Colonic mucosa (tissue), 4 donors: ENCODE measurements at regions not wholly inside any gene's neighbourhood (a gene's known extent, or its start where the extent isn't known, plus 50 kb on each side); places are given as distances from the start of the nearest gene placed in this dataset.
"Not testable (repeated sequence)": the region's sequence is repeated elsewhere in the genome, so short reads cannot be mapped to it uniquely, and the experiment has no call there.

Source experiments
- DNase-seq: peaks from one replicate; pipeline ENCODE4 v3.0.0-alpha.2; 2020
- H3K27ac ChIP-seq: fragments of 200-600 bp; one replicate; pipeline ENCODE4 v1.8.0; 2021
- H3K27me3 ChIP-seq: fragments of 200-600 bp; one replicate; pipeline ENCODE4 v1.8.0; 2021
- H3K36me3 ChIP-seq: fragments of 200-600 bp; one replicate; pipeline ENCODE4 v1.8.0; 2021
- H3K4me1 ChIP-seq: fragments of 200-600 bp; one replicate; pipeline ENCODE4 v1.8.0; 2021; ENCODE audit warnings: mild to moderate bottlenecking
- H3K4me3 ChIP-seq: fragments of 200-600 bp; one replicate; pipeline ENCODE4 v1.8.0; 2021
- H3K9ac ChIP-seq, 2 donors: one replicate each; pipeline ENCODE4 v1.7.0; 2013; ENCODE audit warnings: control low read depth in 2 of 2, low read depth in 2 of 2, low read length in 2 of 2
- H3K9me3 ChIP-seq: fragments of 200-600 bp; one replicate; pipeline ENCODE4 v1.8.0; 2021
- intact Hi-C: fragments of 100-400 bp; cut with DNase I; formaldehyde crosslinking; loops from one replicate; pipeline ENCODE4 v1.14.1; 2022
- TF ChIP-seq, protein P1 (sequence below): fragments of 200-600 bp; IDR thresholded peaks from one replicate; pipeline ENCODE4 v1.8.0; 2022; ENCODE audit warnings: antibody characterized with exemption, mild to moderate bottlenecking
- donor health status: healthy.
- donor health status: DM: no; HTN: no; CAD: no.
- donor health status: DM: no; HTN: no; CAD: no.

DNA sequence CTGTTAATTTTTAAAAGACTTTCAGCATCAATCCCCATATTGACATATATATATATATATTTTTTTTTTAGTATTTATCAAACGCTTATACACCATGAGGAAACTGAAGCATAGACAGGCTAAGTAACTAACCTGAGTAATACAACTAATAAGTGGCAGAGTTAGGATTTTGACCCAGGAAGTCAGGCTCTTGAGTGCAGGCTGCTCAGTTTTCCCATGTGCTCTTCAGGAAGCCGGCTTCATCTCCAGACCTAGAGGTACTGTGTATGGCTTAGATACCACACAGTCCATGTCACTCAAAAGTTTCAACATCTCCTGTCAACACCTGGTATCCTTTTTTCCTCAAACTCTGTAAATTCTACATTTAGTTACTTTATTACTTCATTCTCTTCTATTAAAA lies 841.7 kb upstream of the ACVR2A start:
- Histone ChIP-seq H3K4me1 (no peaks in the 10 kb centered on the region), H3K9ac (no peak overlapping the region), H3K27ac (no peak overlapping the region), H3K9me3 (no peaks in the 10 kb centered on the region), H3K27me3 (no peaks in the 10 kb centered on the region), H3K36me3 (no peaks in the 10 kb centered on the region), H3K4me3 (no peak overlapping the region)
- intact Hi-C loops = no loop called here
- TF ChIP-seq, protein P1, sequence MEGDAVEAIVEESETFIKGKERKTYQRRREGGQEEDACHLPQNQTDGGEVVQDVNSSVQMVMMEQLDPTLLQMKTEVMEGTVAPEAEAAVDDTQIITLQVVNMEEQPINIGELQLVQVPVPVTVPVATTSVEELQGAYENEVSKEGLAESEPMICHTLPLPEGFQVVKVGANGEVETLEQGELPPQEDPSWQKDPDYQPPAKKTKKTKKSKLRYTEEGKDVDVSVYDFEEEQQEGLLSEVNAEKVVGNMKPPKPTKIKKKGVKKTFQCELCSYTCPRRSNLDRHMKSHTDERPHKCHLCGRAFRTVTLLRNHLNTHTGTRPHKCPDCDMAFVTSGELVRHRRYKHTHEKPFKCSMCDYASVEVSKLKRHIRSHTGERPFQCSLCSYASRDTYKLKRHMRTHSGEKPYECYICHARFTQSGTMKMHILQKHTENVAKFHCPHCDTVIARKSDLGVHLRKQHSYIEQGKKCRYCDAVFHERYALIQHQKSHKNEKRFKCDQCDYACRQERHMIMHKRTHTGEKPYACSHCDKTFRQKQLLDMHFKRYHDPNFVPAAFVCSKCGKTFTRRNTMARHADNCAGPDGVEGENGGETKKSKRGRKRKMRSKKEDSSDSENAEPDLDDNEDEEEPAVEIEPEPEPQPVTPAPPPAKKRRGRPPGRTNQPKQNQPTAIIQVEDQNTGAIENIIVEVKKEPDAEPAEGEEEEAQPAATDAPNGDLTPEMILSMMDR = no peak
- no peak for DNase-seq

DNA sequence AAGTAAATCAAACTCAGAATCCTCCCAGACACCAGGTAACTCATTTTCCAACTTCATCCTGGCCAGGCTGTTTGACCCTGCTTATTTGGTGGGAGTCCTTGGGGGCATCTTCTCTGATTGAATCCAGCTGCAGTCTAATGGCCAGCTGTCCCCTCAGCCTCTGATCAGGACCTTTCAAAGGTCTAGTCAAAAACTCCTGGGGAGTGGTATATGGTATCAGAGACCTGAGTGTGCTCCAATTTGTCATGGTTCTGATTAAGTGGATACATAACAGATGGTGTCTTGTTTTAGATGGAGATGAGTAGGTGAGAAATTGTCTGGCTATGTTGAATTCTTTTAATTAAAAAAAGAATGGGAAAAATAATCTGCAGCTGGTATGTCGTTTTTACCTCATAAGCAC lies 842.6 kb upstream of the ACVR2A start:
- Histone ChIP-seq H3K27ac (no peak overlapping the region), H3K9ac (no peak overlapping the region), H3K36me3 (no peaks in the 10 kb centered on the region), H3K4me3 (no peak overlapping the region), H3K4me1 (no peaks in the 10 kb centered on the region), H3K27me3 (no peaks in the 10 kb centered on the region), H3K9me3 (no peaks in the 10 kb centered on the region)
- TF ChIP-seq, protein P1 = no peak
- DNase-seq = no peak
- intact Hi-C loops = no loop called here

DNA sequence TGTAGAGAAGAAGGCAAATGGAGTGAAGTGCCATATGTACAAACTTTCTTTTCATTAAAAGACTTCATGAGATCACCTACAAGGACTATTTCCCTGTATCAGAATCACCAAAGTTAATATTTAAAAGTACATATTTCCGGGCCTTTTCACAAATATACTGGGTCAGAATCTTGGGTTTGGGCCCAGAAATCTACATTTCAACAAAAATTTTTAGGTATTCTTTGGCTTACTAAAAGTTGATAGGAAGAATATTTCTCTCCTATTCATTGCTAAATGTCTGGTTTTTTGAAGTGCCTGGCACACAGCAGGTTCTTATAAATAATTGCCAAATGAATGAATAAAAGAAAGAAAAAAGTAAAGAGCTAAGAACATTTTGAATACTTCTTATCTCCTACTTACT lies 843.8 kb upstream of the ACVR2A start:
- no peaks in the 10 kb centered on the region for H3K9me3 ChIP-seq
- no peaks in the 10 kb centered on the region for H3K27me3 ChIP-seq
- no peaks in the 10 kb centered on the region for H3K36me3 ChIP-seq
- TF ChIP-seq, protein P1 = no peak
- no peaks in the 10 kb centered on the region for H3K4me1 ChIP-seq
- intact Hi-C loops = no loop called here
- no peak for DNase-seq
- no peak overlapping the region for H3K4me3 ChIP-seq
- H3K9ac ChIP-seq = no peak overlapping the region
- H3K27ac ChIP-seq = no peak overlapping the region

DNA sequence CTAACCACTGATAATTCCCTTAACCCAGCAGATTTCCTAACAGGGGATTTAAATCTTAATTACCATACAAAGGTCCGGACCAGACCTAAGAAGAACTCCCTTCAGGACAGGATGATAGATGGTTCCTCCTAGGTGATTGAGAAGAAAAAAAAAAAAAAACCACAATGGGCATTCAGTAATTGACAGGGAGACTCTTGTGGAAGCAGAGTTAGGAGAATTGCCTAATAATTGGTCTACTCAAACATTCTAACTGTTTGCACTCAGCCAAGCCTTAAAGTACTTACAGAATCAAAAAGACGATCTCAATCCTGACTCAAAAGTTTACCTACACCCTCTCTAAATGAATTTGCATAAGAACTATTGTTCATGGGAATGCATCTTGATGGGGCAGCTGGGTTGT lies 844.7 kb upstream of the ACVR2A start:
- H3K36me3 ChIP-seq, H3K4me3 ChIP-seq, H3K9me3 ChIP-seq, DNase-seq, H3K27ac ChIP-seq, intact Hi-C loops, H3K27me3 ChIP-seq, H3K4me1 ChIP-seq, H3K9ac ChIP-seq: not testable (repeated sequence)

DNA sequence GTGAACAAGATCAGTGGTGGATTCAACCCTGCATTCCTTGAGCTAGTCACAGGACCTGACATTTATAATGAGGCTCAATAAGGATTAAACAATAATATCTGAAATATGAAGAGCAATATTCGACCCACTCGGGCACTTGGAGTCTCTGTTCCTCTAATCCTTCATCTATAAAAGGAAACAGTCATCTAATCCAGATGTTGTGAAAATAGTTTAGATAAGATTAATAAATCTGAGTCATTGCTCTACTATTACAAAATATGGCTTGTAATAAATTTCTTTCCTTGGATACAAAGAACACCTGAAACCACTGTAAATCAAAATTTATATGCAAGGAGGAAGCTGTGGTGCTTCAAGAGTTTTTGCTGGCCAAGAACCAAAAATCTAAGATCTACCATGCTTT lies 846.9 kb upstream of the ACVR2A start:
- Histone ChIP-seq H3K4me1 (no peaks in the 10 kb centered on the region), H3K27ac (no peak overlapping the region), H3K9me3 (no peaks in the 10 kb centered on the region), H3K36me3 (no peaks in the 10 kb centered on the region), H3K4me3 (no peak overlapping the region), H3K9ac (no peak overlapping the region), H3K27me3 (no peaks in the 10 kb centered on the region)
- intact Hi-C loops = no loop called here
- TF ChIP-seq, protein P1 = no peak
- no peak for DNase-seq

DNA sequence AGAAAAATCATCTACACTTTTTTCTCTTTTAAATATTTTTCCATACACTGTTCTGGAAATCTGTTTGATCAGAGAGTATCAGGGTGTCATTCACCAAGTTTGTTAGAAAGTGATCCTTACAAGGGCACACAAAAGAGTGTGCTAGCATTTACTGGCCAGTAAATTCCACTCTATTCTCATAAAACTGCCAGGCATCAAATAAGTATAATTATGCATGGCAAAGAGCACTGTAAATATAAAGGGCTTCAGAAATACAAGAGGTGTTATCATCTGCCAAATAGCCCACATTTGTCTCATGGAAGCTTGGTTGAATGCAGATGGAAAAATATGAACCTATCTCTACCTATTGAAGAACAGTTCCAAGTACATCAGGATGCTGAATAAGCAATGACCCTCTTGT lies 847.3 kb upstream of the ACVR2A start:
- TF ChIP-seq, protein P1 = no peak

More for the DNA sequence above, 847.3 kb upstream of the ACVR2A start:
- H3K9ac ChIP-seq = no peak overlapping the region
- no peaks in the 10 kb centered on the region for H3K27me3 ChIP-seq
- no peaks in the 10 kb centered on the region for H3K9me3 ChIP-seq
- H3K4me3 ChIP-seq = no peak overlapping the region
- intact Hi-C loops = no loop called here
- no peak for DNase-seq
- no peaks in the 10 kb centered on the region for H3K4me1 ChIP-seq
- H3K27ac ChIP-seq = no peak overlapping the region
- no peaks in the 10 kb centered on the region for H3K36me3 ChIP-seq
